Mesodermal cell (in vitro differentiated cells): ENCODE measurements at regions not wholly inside any gene's neighbourhood (a gene's known extent, or its start where the extent isn't known, plus 50 kb on each side); places are given as distances from the start of the nearest gene placed in this dataset.
"Not testable (repeated sequence)": the region's sequence is repeated elsewhere in the genome, so short reads cannot be mapped to it uniquely, and the experiment has no call there.

Experiments
- H3K27ac ChIP-seq: 2 replicates; pipeline ENCODE4 v1.7.0; 2013; ENCODE audit warnings: mild to moderate bottlenecking, low read depth, low read length, moderate library complexity; ENCODE audit not compliant: severe bottlenecking
- H3K36me3 ChIP-seq: 2 replicates; pipeline ENCODE4 v1.7.1; 2013; ENCODE audit warnings: mild to moderate bottlenecking, low read length, moderate library complexity; ENCODE audit not compliant: control insufficient read depth, insufficient read depth
- H3K4me1 ChIP-seq: one replicate; pipeline ENCODE4 v1.7.1; 2013; ENCODE audit warnings: mild to moderate bottlenecking, low read length; ENCODE audit not compliant: insufficient read depth, control insufficient read depth, poor library complexity, severe bottlenecking
- H3K4me3 ChIP-seq: 2 replicates; pipeline ENCODE4 v1.7.0; 2013; ENCODE audit warnings: low read length, control low read depth, mild to moderate bottlenecking; ENCODE audit not compliant: insufficient read depth, poor library complexity, severe bottlenecking; ENCODE audit errors: extremely low read depth
- H3K9me3 ChIP-seq: 2 replicates; pipeline ENCODE4 v1.7.1; 2013; ENCODE audit warnings: mild to moderate bottlenecking, low read length, moderate library complexity; ENCODE audit not compliant: control insufficient read depth
- WGBS, 2 experiments: methylation state at CpG; one replicate each; pipeline ENCODE4 v1.1.5; 2013; ENCODE audit warnings: missing lambda C conversion rate in 2 of 2; ENCODE audit not compliant: insufficient coverage in 2 of 2; 5-methylcytosine and 5-hydroxymethylcytosine counted together

- Histone ChIP-seq H3K27ac (no peak overlapping the region), H3K4me3 (no peak overlapping the region), H3K36me3 (no peaks in the 10 kb centered on the region), H3K4me1 (no peaks in the 10 kb centered on the region), H3K9me3 (no peaks in the 10 kb centered on the region)
- no CpG with 5 or more reads among the region's 2 CpGs for WGBS, 2 experiments
These were observed 219.1 kb upstream of the PKP2 start for GRCh38 chr12:33115716-33116115.

- Histone ChIP-seq H3K9me3 (peaks cover 3% of the 10 kb centered on the region), H3K4me3 (no peak overlapping the region), H3K4me1 (no peaks in the 10 kb centered on the region), H3K27ac (no peak overlapping the region), H3K36me3 (no peaks in the 10 kb centered on the region)
- 57% methylated on average over 4 to 6 of the region's 6 CpGs for WGBS, 2 experiments
These were observed 215.3 kb upstream of the PKP2 start for GRCh38 chr12:33111850-33112249.

- H3K36me3 ChIP-seq, H3K4me1 ChIP-seq, H3K9me3 ChIP-seq, H3K4me3 ChIP-seq, H3K27ac ChIP-seq: not testable (repeated sequence)
- WGBS, 2 experiments = 87 to 89% methylated on average over 7 of the region's 7 CpGs
These were observed 211.2 kb upstream of the PKP2 start for GRCh38 chr12:33107827-33108226.

GRCh38 chr12:33093534-33093933, 197.0 kb upstream of the PKP2 start:
- Histone ChIP-seq H3K27ac (no peak overlapping the region), H3K9me3 (peaks cover 3% of the 10 kb centered on the region), H3K4me1 (no peaks in the 10 kb centered on the region), H3K4me3 (no peak overlapping the region), H3K36me3 (no peaks in the 10 kb centered on the region)
- 87 to 100% methylated on average over 1 to 2 of the region's 2 CpGs for WGBS, 2 experiments

GRCh38 chr12:33087876-33088275, 191.3 kb upstream of the PKP2 start:
- 80 to 86% methylated on average over 1 of the region's 1 CpG for WGBS, 2 experiments
- not testable (repeated sequence) for H3K4me3 ChIP-seq, H3K4me1 ChIP-seq, H3K9me3 ChIP-seq, H3K36me3 ChIP-seq, H3K27ac ChIP-seq

GRCh38 chr12:33076401-33076800, 179.8 kb upstream of the PKP2 start:
- H3K4me1 ChIP-seq, H3K9me3 ChIP-seq, H3K27ac ChIP-seq, H3K36me3 ChIP-seq, H3K4me3 ChIP-seq: not testable (repeated sequence)
- 87 to 92% methylated on average over 2 to 6 of the region's 9 CpGs for WGBS, 2 experiments

- not testable (repeated sequence) for H3K36me3 ChIP-seq, H3K27ac ChIP-seq, H3K4me3 ChIP-seq, H3K4me1 ChIP-seq, H3K9me3 ChIP-seq
- WGBS, 2 experiments = 96 to 99% methylated on average over 14 to 19 of the region's 25 CpGs
These were observed 178.7 kb upstream of the PKP2 start for GRCh38 chr12:33075130-33075766.

- Histone ChIP-seq H3K27ac (no peak overlapping the region), H3K9me3 (no peaks in the 10 kb centered on the region), H3K36me3 (no peaks in the 10 kb centered on the region), H3K4me3 (no peak overlapping the region), H3K4me1 (no peaks in the 10 kb centered on the region)
These were observed 165.3 kb upstream of the PKP2 start for GRCh38 chr12:33061844-33062243.

- no peaks in the 10 kb centered on the region for H3K9me3 ChIP-seq
- 56 to 86% methylated on average over 1 of the region's 3 CpGs for WGBS, 2 experiments
- no peak overlapping the region for H3K4me3 ChIP-seq
- H3K36me3 ChIP-seq = no peaks in the 10 kb centered on the region
- H3K4me1 ChIP-seq = no peaks in the 10 kb centered on the region
- H3K27ac ChIP-seq = no peak overlapping the region
These were observed 157.8 kb upstream of the PKP2 start for GRCh38 chr12:33054371-33054770.

GRCh38 chr12:33052141-33053051, 155.8 kb upstream of the PKP2 start:
- Histone ChIP-seq H3K27ac (no peak overlapping the region), H3K9me3 (no peaks in the 10 kb centered on the region), H3K4me1 (no peaks in the 10 kb centered on the region), H3K4me3 (no peak overlapping the region), H3K36me3 (no peaks in the 10 kb centered on the region)
- 92 to 97% methylated on average over 31 to 38 of the region's 41 CpGs for WGBS, 2 experiments

- H3K9me3 ChIP-seq = no peaks in the 10 kb centered on the region
- H3K4me1 ChIP-seq = no peaks in the 10 kb centered on the region
- H3K27ac ChIP-seq = no peak overlapping the region
- 80% methylated on average over 2 of the region's 4 CpGs; no CpG with 5 or more reads in 1 of the 2 experiments for WGBS, 2 experiments
- H3K4me3 ChIP-seq = no peak overlapping the region
- H3K36me3 ChIP-seq = no peaks in the 10 kb centered on the region
These were observed 151.1 kb upstream of the PKP2 start for GRCh38 chr12:33047666-33048065.
